GM18505 (cell line): ENCODE measurements at regions not wholly inside any gene's neighbourhood (a gene's known extent, or its start where the extent isn't known, plus 50 kb on each side); places are given as distances from the start of the nearest gene placed in this dataset.

ENCODE experiments used
- ATAC-seq: cut with Tn5 transposase; IDR thresholded peaks from one replicate; pipeline ENCODE4 v1.9.1; 2021; ENCODE audit not compliant: unreplicated experiment
- POLR2A ChIP-seq: IDR thresholded peaks from 4 replicates; pipeline ENCODE4 v1.6.1; 2011; ENCODE audit warnings: borderline replicate concordance; ENCODE audit not compliant: insufficient read depth, insufficient read length; ENCODE audit errors: extremely low read depth

DNA sequence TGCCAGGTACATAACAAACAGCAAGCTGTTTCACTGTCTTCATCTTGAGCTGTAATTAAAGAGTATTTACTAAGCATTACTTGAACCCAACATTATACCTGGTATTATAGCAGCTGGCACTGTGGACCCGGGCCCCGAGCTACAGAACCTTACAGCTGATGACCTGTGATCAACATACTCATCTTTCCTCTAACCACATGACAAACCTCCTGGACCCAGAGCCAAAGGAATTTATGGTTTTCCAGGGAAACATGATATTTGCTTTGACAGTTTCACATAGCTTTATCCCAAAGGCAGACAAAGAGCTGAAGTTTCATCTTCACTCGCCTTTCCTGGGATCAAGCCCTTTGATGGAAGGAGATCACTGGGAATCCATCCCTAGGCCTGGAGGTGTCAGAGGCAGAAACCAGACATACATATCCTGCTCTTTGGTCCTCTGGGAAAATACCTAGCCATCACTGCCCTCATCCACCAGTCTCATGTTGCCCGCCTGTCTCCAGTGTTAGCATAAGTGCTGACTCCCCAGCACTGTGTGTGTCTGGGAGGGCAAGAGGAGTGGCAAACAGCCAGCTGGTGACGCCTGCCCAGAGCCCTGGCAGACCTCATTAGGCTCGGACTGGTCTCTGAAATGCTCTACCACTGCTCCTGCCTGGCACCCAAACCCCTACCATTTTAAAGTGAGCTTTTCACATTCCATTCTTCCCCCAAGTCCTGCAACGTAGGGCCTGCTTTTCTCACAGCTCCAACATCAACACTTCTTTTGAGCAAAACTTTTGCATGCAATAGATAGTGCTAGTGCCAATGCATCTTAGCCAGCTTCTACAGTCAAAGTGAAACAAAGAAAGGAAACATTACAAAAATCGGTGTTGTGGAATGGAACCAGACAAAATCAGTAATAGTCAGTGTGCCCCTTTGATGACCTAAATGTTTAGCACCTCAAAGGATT, 138.8 kb upstream of the CTAGE1 start:
- no peak for ATAC-seq
- no peak for TF ChIP-seq POLR2A

DNA sequence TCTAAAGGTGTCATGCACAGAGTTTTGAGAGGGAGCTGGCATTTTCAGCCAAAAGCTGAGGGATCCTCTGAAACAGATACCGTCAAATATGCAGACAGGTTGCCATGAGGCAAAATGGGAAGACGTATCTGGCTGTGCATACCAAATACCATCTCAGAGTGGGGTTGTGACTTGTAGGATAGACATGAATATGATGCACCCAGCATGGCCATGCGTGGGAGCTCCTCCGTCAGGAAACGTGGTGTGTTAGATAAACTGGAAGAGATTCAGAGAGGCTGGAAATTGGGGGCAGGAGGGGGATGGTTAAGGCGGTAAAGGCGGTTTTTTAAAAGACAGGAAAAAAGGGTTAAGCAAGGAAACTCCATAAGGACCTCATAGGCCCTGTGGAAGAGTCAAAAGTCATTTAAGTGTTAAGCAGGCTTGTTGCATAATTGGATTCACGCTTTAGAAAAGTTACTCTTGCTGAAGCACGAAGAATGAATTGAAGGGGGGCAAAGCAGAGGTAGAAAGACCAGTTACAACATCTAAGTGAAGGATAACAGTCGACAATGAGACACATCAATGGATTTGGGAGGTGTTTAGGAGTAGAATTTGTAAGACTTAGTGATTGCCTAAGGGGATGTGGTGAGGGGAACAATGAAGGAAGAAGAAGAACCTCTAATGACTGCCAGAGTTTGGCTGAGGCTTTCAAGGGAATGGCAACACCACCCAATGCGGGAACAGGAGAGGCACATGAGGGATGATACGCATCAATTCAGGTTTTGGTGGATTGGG, 139.6 kb upstream of the CTAGE1 start:
- no peak for ATAC-seq
- TF ChIP-seq POLR2A, result no peak

DNA sequence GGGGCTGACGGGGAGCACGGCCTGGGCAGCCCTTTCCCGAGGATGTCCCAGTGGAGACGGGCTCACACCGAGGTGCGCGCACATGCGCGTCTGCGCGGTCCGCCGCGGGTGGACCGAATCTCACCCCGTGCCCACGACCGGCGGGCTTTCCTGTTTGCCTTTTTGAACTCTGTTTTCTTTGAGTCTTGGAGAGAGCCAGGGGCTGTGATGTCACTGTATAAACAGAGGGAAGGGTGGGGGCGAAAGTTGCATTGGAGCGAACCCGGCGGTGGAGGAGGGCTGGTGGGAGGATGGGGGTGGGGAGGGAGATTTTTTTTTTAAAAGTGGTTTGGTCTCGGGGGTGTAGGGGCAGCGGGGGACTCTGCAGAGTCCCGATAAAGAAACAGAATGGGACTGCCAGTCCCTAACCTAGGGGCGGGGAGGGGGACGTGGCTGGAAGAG, 141.2 kb upstream of the CTAGE1 start:
- ATAC-seq, result no peak
- no peak for TF ChIP-seq POLR2A

DNA sequence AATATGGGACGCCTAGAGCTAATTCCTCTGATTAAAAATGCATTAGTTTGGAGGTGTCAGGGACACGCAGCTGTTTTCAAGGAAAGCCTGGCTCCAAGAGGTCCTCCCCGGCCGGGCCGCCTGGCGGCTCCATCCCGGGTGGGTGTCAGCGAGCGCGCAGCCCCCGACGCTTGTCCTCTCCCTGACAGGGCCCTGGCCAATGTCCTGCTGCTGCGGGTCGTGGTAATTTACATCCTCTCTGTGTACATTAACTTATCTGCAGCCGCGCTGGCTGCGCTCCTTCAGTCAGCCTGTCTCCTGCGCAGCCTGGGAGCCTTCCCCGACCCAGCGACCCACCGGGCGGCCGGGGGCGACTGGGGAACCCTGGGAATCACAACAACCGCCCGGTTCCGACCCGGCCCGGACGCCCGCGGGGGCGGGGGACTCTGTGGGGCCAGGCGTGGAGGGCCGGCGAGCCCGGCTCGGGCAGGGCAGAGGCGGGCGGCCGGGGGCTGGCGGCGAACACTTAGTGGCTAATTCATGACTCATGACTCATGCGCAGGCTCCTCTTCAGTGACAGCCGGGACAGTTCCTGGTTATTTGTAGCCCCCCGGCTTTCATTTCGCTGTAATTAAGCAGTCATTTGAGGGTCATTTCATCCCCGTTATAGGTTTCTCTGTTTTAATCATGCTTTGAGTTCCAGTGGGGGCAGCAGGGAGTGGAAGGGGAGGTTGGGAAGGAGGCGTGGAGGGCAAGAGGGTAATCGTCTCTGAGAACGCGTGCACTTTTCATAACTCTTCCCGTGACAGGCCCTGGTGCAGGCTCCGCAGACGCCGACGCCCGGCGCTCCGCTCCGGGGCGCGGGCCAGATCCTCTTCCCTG, 141.9 kb upstream of the CTAGE1 start:
- ATAC-seq, result no peak
- no peak for TF ChIP-seq POLR2A

DNA sequence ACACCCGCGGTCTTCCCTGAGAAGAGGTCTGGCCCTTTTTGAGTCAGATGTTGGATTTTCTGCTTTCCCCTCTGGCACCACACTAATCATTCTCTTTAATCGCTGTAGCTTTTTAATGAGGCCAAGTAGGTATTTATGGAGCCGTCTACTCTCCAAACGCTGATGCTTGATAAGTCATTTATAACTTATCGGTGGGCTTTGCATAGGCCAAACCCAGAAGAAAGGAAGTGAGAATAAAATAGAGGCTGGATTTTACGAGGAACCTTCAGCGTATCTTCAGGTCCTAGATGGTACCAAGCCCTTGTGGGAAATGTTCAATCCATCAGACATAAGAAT, 142.5 kb upstream of the CTAGE1 start:
- no peak for ATAC-seq
- no peak for TF ChIP-seq POLR2A

DNA sequence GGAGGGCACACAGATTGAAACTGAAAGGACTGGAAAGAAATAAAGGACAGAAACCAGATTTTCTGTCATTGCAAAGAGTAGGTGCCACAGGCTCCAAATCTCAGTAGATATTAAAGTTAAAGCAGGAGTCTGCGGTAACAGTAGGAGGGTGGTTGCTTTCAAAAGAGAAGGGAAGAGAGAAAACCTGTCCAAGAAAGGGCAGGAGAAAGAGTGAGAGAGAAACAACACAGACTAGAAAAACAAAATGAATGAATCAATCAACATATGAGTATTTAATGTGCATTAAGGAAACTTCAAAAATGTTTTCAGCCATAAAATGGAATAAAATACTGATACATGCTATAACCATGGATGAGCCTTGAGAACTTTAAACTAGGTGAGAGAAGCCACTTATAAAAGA, 143.1 kb upstream of the CTAGE1 start:
- ATAC-seq, result no peak

DNA sequence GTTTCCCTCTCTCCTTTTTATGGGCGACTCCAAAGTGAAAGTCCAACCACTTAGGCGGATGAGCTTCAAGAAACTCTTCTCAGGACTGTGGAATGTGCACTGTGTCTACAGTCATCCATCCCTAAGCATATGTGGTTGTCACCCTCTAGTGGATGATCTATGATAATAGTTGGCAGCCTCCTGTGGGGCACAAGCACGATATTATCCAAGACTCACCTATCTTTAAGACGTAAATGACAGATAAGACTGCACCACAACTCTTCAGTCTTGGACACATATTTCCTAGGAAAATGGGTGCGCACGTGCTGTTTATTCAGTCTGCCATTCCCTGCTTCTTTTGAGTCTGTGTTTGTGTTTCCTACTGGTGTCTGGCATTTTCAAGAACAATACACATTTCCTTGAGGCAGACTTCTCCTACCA, 145.5 kb upstream of the CTAGE1 start:
- no peak for TF ChIP-seq POLR2A
- ATAC-seq, result peak; percentile 78

More for the DNA sequence above, 143.1 kb upstream of the CTAGE1 start:
- no peak for TF ChIP-seq POLR2A

DNA sequence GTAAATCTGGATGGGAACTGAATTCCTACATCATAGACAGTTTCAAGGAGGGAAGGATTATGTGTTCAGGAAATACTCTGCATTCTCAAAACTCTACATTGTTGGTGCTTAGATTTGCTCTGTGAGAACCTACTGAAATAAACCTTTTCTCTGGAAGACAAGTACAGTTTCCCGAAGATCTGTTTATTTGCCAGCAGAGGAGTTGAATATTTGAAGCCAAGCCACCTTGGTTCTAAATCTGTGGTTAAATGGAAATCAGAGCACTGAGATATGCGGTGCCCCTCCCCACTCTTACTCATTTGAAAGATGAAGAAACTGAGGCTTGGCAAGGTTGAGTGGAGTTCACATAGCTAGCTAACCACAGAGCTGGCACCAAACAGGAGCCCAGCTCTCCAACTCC, 146.3 kb upstream of the CTAGE1 start:
- ATAC-seq, result no peak
- no peak for TF ChIP-seq POLR2A

DNA sequence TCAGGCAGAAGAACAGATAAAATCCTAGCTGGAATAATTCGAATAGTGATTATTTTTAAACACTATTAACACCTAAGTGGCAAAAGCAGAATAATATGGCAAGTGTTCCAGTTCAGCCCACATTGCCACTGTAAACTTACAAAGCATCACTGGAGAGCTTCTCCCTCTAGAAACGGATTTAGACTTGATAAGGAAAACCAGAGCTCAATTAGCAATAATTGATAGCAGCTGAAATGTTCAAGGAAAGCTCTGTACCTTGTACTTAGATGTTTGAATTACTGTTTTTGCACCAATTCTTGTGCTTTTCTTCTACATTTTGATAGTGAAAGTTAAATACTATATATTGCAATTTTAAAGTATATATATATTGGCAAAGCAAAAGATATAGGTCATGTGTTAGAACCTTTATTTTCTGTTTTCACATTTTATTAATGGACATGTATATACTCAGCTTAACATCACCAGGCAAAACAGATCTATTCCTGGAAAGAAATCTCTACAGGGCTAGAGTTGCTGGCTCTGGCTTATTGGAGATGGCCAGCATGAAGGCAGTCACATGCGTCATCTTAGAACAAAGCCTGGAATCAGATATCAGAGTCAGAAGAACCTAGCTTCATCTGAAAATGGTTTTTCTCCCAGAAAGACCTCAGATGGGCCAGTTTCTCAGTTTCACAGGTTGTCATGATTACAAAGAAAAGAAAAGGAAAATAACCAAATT, 149.1 kb upstream of the CTAGE1 start:
- TF ChIP-seq POLR2A, result no peak

DNA sequence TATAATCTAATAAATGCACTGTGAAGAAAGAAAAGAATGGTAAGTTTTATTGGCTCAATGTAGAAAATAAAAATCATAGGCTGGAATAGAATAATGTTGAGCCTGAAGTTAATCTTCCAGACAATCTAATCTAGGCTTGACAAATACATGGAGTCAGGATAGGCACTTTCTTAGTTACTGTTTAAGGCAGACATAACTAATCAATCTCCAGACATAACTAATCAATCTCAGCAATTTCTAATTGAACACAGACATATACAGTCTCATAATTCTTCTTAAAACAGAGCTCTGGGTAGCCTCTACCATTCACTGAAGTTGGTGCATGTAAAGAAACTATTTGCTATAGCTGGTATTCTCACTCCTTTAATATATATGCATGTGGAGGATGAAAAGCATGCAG, 150.1 kb upstream of the CTAGE1 start:
- ATAC-seq, result no peak
- no peak for TF ChIP-seq POLR2A

More for the DNA sequence above, 149.1 kb upstream of the CTAGE1 start:
- ATAC-seq, result no peak

DNA sequence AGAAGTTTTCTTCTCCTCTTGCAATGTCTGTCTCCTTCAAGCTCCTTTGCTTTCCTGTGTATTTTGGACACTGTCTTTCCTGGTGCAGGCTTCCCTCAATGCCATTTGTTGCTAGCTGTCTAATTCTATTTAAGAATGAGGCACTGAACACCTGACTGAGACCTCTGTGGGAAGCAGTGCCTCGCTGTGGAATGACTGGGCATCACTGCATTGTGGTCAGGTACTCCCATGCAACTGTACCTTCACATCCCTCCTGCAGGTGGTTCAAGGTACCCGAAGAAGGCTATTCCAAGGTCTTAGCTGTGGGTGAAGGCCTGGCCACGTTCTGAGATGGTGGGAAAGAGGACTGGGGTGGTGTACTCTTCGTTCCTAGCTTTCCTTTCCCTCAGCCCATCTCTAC, 152.8 kb upstream of the CTAGE1 start:
- no peak for ATAC-seq
- no peak for TF ChIP-seq POLR2A

DNA sequence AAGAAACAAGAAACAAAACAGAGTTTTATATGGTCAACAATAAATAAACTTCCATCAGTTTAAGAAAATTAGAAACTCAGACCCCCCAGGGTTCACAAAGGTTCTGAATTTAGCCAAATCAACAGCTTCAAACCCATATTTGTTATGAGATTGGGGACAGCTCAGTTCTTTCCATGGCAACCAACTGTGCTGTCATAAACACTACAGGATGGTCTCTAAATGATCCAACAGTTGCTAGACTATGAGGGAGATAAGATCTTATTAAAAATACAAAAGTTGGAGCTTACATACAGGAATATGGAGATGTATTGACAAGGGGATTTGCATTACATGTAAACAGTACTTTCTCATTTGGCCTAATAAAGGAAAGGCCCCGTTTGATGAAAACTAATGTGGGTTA, 154.6 kb upstream of the CTAGE1 start:
- no peak for ATAC-seq
- TF ChIP-seq POLR2A, result no peak
